UCSD-AML1 (cell line): ENCODE measurements at regions not wholly inside any gene's neighbourhood (a gene's known extent, or its start where the extent isn't known, plus 50 kb on each side); places are given as distances from the start of the nearest gene placed in this dataset.
"Not testable (repeated sequence)": the region's sequence is repeated elsewhere in the genome, so short reads cannot be mapped to it uniquely, and the experiment has no call there.

Experiments
- DNase-seq: peaks from one replicate; lab custom pipeline; 2025; ENCODE audit not compliant: unreplicated experiment; lab: John Stamatoyannopoulos, UW

DNA sequence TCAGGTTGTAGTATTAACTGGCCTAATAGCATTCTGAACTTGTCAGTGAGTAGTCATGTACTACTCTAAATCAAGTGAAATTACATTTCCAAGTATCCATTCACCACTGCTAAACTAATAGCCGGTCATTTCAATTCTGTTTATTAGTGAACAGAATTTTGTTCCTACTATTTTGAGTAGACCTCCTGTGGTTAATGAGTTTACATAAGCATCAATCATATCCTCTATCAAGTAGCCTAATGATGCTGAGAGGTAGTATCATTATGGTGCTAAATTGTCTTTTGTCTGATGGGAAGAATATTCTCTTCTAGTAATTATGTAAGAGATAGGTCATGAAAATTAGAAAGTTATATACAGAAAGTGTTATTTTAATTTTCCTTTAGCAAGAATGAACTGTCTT, 602.8 kb downstream of the KCNT2 start:
- DNase-seq, result no peak

- not testable (repeated sequence) for DNase-seq
Observed at GRCh38 chr1:196004388-196004787, 603.9 kb downstream of the KCNT2 start.

DNA sequence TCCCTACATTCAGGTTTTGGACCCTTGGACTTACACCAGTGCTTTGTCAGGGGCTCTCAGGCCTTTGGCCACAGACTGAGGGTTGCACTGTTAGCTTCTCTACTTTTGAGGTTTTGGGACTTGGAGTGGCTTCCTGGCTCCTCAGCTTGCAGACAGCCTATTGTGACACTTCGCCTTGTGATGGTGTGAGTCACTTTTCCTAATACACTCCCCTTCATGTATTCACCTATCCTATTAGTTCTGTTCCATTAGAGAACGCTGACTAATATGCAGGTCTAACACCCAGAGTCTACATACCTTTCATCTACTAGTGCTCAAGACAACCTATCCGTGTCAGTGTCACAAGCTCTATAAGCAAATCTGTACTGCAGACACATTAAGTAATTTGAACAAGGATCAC, 605.3 kb downstream of the KCNT2 start:
- DNase-seq, result no peak

DNA sequence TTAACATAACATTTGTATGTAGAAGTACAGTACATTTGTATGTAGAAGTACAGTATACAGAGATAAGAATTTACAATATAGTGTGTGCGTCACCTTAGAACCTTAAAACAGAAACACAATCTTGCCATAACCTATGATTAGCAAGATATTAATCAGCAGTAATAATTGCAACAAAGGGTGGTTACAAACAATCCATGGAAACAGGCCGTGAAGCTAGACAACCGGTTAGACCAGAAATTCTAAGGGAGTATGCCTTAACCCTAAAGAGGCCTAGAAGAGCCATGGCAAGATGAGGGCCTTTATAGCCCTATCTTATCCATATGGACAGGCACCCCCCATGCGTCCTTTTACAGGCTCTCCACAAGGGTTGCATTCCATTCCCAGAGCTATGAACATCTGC, 605.9 kb downstream of the KCNT2 start:
- DNase-seq, result not testable (repeated sequence)

DNA sequence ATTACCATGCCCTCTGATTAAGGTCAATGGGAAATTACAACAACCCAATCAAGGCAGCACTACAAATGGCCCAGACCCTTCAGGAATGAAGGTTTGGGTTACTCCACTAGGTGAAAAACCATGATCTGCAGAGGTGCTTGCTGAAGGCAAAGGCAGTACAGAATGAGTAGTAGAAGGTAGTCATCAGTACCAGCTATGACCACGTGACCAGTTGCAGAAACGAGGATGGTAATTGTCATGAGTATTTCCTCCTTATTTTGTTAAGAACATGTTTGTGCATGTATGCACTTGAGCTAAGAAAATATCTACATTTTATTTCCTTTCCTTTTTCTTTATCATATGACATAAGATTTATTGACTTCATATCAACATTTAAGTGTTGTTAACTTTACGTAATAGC, 607.1 kb downstream of the KCNT2 start:
- DNase-seq, result no peak

DNA sequence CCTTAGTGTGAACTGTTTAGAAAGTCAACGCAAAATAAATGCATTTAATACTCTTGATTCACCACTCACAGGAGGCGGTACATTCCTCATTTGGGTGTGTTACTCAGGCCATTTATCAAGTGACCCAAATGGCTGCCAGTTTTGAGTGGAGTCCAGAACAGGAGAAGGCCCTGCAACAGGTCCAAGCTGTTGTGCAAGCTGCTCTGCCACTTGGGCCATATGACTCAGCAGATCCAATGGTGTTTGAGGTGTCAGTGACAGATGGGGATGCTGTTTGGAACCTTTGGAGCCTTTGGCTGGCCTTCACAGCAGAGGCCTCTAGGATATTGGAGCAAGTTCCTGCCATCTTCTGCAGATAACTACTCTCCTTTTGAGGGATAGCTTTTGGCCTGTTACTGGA, 609.2 kb downstream of the KCNT2 start:
- no peak for DNase-seq

DNA sequence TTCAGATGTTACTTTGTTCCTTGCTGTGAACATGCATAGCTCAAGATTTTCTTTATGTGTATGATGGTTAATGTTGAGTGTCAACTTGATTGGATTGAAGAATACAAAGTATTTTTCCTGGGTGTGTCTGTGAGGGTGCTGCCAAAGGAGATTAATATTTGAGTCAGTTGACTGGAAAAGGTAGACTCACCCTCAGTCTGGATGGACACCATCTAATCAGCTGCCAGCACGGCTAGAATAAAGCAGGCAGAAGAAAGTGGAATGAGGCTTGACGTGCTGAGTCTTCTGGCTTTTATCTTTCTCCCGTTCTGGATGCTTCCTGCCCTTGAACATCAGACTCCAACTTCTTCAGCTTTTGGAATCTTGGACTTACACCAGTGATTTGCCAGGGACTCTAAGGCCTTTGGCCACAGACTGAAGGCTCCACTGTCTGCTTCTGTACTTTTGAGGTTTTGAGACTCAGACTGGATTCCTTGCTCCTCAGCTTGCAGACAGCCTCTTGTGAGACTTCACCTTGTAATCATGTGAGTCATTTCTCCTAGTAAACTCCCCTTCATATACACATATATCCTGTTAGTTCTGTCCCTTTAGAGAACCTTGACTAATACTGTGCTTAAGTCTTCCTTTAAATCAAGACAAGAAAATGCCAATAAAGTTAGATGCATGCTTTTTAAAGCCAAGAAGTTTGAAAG, 626.6 kb downstream of the KCNT2 start:
- no peak for DNase-seq

DNA sequence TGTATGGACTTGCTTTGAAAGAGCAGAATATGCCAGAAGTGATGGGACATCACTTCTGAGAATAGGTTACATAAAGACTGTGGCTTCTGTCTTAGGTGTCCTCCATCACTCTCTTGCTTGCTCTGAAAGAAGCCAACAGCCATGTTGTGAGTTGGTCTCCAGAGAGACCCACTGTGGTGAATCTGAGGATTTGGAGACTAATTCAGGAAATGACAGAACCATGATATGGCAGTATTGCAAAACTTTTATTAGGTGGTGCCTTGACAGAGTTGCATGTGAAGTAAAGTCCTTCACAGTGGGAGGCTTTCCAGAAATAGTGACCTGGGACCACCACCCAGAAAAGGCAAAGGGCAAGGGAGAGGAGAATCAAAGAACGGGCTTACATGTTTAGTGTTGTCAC, 628.6 kb downstream of the KCNT2 start:
- DNase-seq, result no peak

- DNase-seq, result no peak
Observed at GRCh38 chr1:195973311-195973904, 634.8 kb downstream of the KCNT2 start.

DNA sequence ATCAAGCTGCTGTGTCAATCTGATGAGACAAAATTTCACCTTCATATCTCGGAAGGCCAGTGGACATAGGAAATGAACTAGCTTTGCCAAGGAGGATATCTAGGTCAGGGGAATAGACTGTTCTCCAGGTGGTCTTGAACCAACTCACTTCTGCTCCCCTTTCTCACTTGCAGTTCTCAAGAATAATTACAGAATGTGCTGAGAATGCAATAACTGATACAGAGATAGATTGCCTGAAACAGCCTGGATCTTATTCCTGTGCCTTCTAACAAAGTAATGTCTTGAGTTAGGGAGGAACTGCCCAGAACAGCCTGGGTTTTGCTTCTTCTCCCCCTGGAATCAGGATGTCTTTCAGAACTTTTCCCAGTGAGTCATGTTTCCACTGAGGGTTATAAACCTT, 636.7 kb downstream of the KCNT2 start:
- DNase-seq, result no peak

DNA sequence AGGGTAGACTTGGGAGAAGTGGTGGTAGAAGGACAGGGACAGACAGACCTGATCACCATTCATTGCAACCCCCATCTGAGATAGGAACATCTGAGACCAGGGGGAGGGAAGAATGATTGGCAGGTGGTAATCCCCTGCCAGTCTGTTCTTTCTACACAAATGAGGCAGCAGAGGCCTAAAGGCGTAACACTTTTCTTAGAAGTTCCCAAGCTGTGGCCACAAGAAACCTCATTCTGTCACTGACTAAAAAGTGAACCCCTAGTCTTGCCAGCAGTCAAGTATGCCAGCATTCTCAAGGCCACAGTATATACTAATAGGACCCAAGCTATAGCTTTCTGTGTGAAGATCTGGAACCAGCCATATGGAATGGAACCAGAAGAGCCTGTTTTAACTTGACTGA, 638.0 kb downstream of the KCNT2 start:
- DNase-seq, result no peak

DNA sequence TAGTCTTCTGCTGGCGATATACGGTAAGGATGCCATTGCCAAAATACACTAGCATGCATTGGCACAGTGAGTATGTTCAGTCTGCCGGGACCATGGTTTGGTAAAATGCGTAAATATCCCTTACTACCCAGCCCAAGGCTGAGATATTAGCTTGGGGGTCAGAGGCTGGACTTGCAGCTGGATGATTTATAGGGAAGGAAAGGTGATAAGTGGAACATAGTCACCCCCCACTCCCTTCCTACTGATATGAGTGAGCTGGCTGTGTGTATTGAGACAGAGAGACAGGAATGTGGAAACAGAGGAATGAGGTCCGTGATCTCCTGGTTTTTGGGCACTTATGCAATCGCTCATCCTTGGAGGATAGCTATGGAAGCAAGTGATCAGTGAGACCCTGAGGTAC, 642.8 kb downstream of the KCNT2 start:
- no peak for DNase-seq

DNA sequence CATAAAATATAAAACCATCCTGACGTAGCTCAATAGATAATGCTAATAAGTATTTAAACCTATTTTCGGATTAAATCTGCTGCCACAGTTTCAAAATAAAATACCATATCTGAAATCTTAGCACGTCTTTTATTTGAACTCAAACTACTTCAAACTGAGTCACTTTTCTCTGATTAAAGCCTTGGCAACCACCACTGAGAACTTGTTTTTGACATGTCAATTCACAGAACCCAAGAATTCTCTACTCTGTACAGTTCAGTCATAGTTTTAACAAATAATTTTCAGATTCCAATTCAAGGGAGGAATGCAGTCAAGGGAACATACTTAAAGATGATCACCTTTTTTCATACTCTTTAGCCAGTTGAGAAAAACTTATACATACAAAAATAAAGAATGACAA, 643.2 kb downstream of the KCNT2 start:
- DNase-seq, result no peak

DNA sequence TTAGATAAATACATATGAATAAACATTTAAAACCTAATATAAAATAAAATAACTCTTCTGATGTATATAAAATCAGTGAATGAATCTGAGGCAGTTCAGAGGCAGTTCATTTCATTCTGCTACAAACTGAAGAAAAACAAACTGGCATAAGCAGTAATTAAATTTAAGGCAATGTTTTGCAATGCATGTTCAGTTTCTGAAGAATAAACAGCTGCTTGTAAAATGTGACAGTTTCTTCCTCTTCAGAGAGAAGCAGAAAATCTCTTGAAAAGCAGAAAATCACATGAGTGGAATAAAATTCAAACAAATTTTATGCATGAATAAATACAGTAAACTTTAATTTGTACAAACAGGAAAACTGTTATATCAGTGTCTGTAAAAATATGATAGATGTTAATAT, 643.7 kb downstream of the KCNT2 start:
- DNase-seq, result no peak

GRCh38 chr1:195962051-195962450, 646.2 kb downstream of the KCNT2 start:
- no peak for DNase-seq

- no peak for DNase-seq
Observed at GRCh38 chr1:195960580-195960979, 647.7 kb downstream of the KCNT2 start.

DNA sequence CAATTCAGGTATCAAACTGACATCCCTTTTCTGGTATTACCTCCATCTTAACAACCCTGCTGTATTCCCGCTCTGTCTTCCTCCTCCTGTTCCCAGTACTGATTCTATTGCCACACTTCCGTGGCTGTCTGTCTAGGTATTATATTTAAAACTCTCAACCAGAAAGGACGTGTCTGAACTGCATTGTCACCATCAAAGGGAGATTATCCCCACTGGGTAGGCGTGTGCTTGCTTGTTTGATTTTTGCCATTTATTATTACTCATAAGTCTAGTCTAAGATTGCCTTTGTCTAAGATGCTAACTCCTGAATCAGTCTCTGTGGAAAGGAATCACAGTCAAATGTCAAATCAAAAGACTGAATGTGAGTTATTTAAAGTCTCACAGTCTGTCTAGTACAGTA, 650.1 kb downstream of the KCNT2 start:
- DNase-seq, result no peak

DNA sequence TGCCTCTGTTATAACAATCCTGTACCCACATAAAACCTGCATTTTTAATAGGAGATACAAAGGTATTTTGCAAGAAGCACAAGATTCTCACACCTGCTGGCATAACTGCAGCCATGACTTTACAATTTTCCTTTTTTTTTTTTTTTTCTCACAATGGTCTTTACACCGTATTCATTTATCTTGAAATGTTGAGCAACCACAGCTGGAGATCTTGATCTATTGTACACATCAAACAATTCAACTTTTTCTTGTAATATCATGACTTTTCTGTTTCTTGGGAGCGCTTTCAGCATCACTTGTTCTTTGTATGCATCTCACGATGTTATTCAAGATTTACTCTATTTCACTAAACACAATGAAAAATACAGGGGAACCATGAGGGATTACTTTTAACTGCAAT, 651.4 kb downstream of the KCNT2 start:
- DNase-seq, result no peak

GRCh38 chr1:195954848-195955247, 653.4 kb downstream of the KCNT2 start:
- no peak for DNase-seq

DNA sequence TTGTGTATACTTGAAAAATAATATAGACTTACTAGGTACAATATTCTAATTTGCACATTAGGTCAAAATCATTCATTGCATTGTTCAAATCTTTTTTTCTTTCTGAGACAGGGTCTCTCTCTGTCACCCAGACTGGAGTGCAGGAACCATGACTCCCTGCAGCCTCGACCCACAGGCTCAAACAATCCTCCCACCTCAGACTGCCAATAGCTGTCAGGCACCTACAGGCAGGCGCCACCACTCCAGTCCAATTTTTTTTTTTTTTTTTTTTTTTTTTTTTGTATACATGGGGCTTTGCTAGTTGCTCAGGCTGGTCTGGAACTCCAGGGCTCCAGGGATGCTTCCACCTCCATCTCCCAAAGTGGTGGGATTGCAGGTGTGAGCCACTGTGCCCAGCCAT, 656.9 kb downstream of the KCNT2 start:
- DNase-seq, result no peak

DNA sequence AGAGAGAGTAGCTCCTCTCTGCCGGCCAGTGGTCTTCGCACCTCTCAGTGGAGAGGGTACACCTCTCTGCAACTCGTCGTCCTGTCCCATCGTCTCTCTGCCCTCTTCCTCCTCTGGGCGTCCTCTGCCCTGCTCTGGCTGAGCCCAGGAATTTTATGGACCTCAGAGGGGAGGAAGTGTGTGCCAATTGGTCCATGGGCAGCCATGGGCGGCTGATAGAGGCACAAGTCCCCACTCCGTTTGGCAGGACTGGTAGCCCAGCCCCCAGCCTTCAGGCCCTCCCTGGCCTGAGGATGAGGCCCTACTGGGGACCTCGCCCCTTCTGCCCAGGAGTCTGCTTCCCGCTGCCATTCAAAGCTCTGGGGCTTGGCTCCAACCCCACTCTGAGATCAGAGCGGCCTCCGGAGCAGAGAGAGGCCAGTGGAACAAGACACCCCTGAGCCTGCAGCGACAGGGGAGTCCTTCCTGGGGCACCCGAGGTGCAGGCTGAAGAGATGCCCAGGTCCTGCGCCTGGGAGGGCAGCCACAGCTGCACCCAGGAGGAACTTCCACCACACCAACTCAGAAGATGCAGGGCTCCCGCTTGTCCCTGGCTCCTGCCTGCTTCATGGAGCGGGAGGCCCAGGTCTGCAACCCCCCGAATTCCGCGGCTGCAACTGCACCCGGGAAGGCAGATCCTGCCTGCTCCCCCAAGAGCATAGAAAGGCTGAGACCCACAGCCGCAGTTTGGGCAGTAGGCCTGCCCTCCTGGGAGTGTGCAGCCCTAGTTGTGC, 659.9 kb downstream of the KCNT2 start:
- DNase-seq, result no peak

DNA sequence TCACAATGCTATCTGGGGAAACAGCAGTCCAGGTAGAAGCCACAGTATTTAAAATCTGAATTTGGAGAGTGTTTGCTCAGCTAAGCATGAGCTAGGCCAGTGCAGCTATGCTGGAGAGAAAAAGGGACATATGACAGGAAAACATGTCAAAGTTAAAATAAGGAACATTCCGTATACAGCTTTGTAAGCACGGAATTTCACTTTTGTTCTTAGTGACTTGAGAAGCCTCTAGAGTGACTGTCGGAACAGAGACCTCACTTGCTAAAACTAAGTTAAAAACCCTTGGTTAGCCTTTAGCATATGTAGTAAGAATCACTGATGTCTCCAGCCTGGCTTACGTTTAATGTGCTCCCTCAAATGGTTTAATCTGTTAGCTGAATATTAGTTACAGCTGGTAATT, 661.7 kb downstream of the KCNT2 start:
- DNase-seq, result no peak
